GM12872 (cell line): ENCODE measurements at regions not wholly inside any gene's neighbourhood (a gene's known extent, or its start where the extent isn't known, plus 50 kb on each side); places are given as distances from the start of the nearest gene placed in this dataset.

Source experiments
- CTCF ChIP-seq: IDR thresholded peaks from 3 replicates; pipeline ENCODE4 v1.5.1; 2011; ENCODE audit warnings: low read depth, mild to moderate bottlenecking, low read length, moderate library complexity; ENCODE audit not compliant: insufficient read depth

GRCh38 chr13:34654203-34654602 is 287.9 kb upstream of the NBEA start:
- TF ChIP-seq CTCF = no peak

GRCh38 chr13:34654647-34655046 is 287.4 kb upstream of the NBEA start:
- no peak for TF ChIP-seq CTCF

- TF ChIP-seq CTCF = no peak
These were observed 286.5 kb upstream of the NBEA start for GRCh38 chr13:34655554-34655953.

GRCh38 chr13:34657716-34658115 is 284.4 kb upstream of the NBEA start:
- no peak for TF ChIP-seq CTCF

- no peak for TF ChIP-seq CTCF
These were observed 274.5 kb upstream of the NBEA start for GRCh38 chr13:34667286-34668218.

- TF ChIP-seq CTCF = no peak
These were observed 270.9 kb upstream of the NBEA start for GRCh38 chr13:34671137-34671536.

- TF ChIP-seq CTCF = no peak
These were observed 269.4 kb upstream of the NBEA start for GRCh38 chr13:34672631-34673030.
